BE2C (cell line): ENCODE measurements at regions not wholly inside any gene's neighbourhood (a gene's known extent, or its start where the extent isn't known, plus 50 kb on each side); places are given as distances from the start of the nearest gene placed in this dataset.

Experiments
- DNase-seq: peaks from one replicate; pipeline ENCODE4 v3.0.0-alpha.2; 2020
- H3K27me3 ChIP-seq: fragments of 250-450 bp; sonication (Bioruptor Pico); 2 replicates; pipeline ENCODE4 v1.5.1; 2020; ENCODE audit warnings: mild to moderate bottlenecking
- H3K36me3 ChIP-seq: fragments of 250-450 bp; sonication (Bioruptor Pico); 2 replicates; pipeline ENCODE4 v1.5.1; 2020; ENCODE audit warnings: mild to moderate bottlenecking
- H3K4me1 ChIP-seq: fragments of 250-450 bp; sonication (Bioruptor Pico); 2 replicates; pipeline ENCODE4 v1.5.1; 2020
- H3K4me3 ChIP-seq: 2 replicates; pipeline ENCODE4 v1.5.1; 2011; ENCODE audit warnings: low read depth, low read length
- H3K9me3 ChIP-seq: fragments of 250-450 bp; sonication (Bioruptor Pico); 2 replicates; pipeline ENCODE4 v1.5.1; 2020
- TF ChIP-seq, protein P1 (sequence below): IDR thresholded peaks from 2 replicates; pipeline ENCODE4 v1.5.1; 2012; ENCODE audit warnings: mild to moderate bottlenecking, low read depth, low read length

DNA sequence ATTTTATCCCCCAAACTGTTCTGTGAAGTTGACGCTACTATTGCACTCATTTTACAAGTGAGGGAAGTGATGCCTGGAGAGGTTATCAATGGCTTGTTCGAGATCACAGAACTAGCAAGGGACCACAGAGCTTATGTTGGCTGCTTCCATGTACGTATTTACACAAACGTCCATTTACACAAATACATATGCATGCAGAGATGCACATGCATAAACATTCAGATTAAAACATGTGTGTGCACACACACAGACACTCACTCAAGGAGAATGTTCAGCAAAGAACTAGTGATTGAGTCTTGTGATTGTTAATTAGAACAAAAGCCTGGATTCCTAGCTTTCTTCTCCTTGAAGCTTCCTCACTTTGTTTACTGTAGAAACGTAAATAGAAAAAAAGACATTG lies 321.5 kb upstream of the CHD6 start:
- Histone ChIP-seq H3K36me3 (no peaks in the 10 kb centered on the region), H3K27me3 (no peaks in the 10 kb centered on the region), H3K9me3 (no peaks in the 10 kb centered on the region), H3K4me3 (no peak overlapping the region), H3K4me1 (peaks cover 18% of the 10 kb centered on the region)
- DNase-seq: no peak
- TF ChIP-seq, protein P1, sequence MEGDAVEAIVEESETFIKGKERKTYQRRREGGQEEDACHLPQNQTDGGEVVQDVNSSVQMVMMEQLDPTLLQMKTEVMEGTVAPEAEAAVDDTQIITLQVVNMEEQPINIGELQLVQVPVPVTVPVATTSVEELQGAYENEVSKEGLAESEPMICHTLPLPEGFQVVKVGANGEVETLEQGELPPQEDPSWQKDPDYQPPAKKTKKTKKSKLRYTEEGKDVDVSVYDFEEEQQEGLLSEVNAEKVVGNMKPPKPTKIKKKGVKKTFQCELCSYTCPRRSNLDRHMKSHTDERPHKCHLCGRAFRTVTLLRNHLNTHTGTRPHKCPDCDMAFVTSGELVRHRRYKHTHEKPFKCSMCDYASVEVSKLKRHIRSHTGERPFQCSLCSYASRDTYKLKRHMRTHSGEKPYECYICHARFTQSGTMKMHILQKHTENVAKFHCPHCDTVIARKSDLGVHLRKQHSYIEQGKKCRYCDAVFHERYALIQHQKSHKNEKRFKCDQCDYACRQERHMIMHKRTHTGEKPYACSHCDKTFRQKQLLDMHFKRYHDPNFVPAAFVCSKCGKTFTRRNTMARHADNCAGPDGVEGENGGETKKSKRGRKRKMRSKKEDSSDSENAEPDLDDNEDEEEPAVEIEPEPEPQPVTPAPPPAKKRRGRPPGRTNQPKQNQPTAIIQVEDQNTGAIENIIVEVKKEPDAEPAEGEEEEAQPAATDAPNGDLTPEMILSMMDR: no peak

DNA sequence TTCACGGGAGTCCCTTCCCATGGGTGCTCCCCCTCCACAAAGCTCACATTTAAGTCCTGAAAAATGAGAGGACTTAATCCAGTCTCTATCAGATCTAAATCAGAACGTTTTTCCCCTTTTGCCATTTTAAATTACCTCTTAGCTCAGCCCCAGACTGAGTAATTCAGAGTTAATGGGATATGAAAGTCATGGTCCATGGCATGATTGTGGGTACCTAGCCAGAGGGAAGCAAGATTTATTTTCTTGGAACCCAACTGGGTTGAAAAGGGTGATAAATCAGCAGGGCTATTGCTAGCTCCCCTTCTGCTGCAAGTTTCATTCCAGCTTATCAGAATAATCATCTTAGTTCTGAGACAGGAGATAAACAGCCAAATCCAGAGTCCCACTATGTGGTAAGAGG lies 320.2 kb upstream of the CHD6 start:
- H3K36me3 ChIP-seq: no peaks in the 10 kb centered on the region
- no peaks in the 10 kb centered on the region for H3K9me3 ChIP-seq
- no peaks in the 10 kb centered on the region for H3K27me3 ChIP-seq
- TF ChIP-seq, protein P1: no peak
- H3K4me1 ChIP-seq: peaks cover 19% of the 10 kb centered on the region
- H3K4me3 ChIP-seq: no peak overlapping the region
- no peak for DNase-seq

DNA sequence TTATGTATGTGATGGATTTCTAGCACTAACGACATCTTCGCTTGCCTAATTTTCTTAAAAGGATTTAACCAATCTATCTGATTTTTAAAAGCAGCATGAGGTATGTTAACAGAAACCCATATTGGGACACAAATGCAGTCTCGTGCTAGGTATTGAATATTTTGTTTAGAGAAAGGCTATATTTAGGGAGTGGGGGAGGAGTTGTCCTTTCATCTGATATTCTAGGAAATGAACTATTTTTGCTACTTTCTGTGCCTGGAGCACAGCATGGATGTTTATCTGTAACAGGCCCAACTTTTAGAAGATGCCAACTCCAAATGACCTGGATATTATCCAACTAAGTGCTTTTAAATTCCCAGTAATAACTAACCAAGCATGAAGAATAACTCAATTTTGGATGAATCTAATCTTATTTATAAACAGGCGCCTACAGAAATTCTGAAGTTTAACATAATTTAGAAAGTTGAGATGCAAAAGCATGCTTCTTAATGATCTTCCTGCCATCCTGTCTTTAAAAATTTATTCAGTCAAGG lies 317.1 kb upstream of the CHD6 start:
- Histone ChIP-seq H3K9me3 (no peaks in the 10 kb centered on the region), H3K36me3 (no peaks in the 10 kb centered on the region), H3K4me3 (no peak overlapping the region), H3K27me3 (no peaks in the 10 kb centered on the region), H3K4me1 (peaks cover 15% of the 10 kb centered on the region)
- no peak for DNase-seq
- TF ChIP-seq, protein P1: no peak

DNA sequence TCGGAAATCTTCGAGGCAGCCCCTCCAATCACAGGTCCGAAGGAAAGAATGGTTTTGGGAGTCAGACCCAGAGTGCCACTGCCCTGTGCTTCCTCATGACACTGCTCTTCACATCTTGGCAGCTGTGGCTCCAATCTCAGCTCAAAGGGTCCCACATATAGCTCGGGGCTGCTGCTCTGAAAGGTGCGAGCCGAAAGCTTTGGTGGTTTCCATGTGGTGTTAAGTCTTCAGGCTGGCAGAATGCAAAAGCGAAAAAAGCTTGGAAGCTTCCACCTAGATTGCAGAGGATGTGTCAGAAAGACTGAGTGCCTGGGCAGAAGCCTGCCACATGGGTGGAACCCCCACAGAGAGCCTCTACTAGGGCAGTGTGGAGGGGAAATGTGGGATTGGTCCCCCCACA lies 314.3 kb upstream of the CHD6 start:
- Histone ChIP-seq H3K27me3 (no peaks in the 10 kb centered on the region), H3K36me3 (no peaks in the 10 kb centered on the region), H3K4me1 (peaks cover 11% of the 10 kb centered on the region), H3K4me3 (no peak overlapping the region), H3K9me3 (no peaks in the 10 kb centered on the region)
- no peak for DNase-seq
- TF ChIP-seq, protein P1: no peak

DNA sequence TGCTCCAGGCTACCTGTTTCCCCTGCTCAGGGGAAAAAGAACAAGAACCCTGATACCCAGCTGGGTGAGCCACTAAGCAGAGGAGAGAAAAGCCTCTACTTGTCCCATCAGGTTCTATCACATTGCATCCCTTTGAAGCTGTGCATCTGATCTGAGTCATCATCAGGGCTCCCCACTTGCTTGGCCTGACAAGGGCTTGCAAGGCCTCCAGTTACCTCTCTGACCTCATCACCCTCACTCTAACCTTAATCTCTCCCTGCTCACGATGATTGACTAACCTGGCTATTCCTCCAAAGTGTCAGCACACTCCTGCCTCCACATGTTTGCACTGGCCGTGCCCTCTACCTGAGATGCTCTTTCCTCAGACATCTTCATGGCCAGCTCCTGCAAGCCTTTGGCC lies 309.5 kb upstream of the CHD6 start:
- H3K4me3 ChIP-seq: no peak overlapping the region
- H3K27me3 ChIP-seq: no peaks in the 10 kb centered on the region; the same call in 1 of the 2 replicates
- TF ChIP-seq, protein P1: no peak
- no peaks in the 10 kb centered on the region; the same call in 1 of the 2 replicates for H3K4me1 ChIP-seq
- no peak for DNase-seq
- no peaks in the 10 kb centered on the region for H3K36me3 ChIP-seq
- H3K9me3 ChIP-seq: no peaks in the 10 kb centered on the region

DNA sequence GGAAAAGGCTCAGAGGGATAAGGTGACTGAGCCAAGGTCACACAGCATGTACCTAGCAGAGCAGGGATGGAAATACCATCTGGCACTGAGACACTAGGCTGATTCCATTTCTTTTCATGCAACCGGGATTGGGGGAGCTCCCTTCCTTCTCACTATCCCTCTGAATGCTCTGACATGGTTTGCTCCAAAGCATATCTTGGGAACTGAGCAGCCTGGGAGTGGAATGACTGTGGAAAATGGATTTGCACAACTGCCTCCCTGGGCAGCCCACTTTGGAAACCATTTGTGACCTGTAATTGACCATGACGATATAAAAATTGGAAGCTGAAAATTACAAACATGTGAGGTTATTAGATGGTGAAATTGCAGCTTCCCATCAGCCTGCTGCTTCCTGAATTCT lies 309.0 kb upstream of the CHD6 start:
- no peak for DNase-seq
- Histone ChIP-seq H3K4me3 (no peak overlapping the region), H3K27me3 (no peaks in the 10 kb centered on the region; the same call in 1 of the 2 replicates), H3K9me3 (no peaks in the 10 kb centered on the region), H3K36me3 (no peaks in the 10 kb centered on the region), H3K4me1 (no peaks in the 10 kb centered on the region; the same call in 1 of the 2 replicates)
- TF ChIP-seq, protein P1: no peak
